PC-3 (cell line): ENCODE measurements at regions not wholly inside any gene's neighbourhood (a gene's known extent, or its start where the extent isn't known, plus 50 kb on each side); places are given as distances from the start of the nearest gene placed in this dataset.

ENCODE experiments used
- ATAC-seq: fragments of 200-7000 bp; cut with Tn5 transposase; 2 replicates; pipeline ENCODE4 v1.9.1; 2020; ENCODE audit warnings: mild to moderate bottlenecking, moderate library complexity
- BruUV-seq: library from RNA; stranded (reverse); fragments of 400-500 nt; replicated peaks from 2 replicates; lab custom pipeline; 2021; lab: Mats Ljungman, UMichigan
- CTCF ChIA-PET: fragments of 300-600 bp; sonication (Branson Sonifier 250); formaldehyde crosslinking; loops from one replicate; lab custom pipeline; 2022; ENCODE audit warnings: antibody characterized with exemption; lab: Charles Lee
- POLR2A ChIA-PET: fragments of 300-600 bp; sonication (Branson Sonifier 250); formaldehyde crosslinking; loops from one replicate; lab custom pipeline; 2022; ENCODE audit warnings: antibody characterized with exemption; ENCODE audit not compliant: unreplicated experiment; lab: Charles Lee
- DNase-seq: peaks from one replicate; pipeline ENCODE4 v3.0.0-alpha.2; 2015
- H2AFZ ChIP-seq: fragments of 300-600 bp; sonication (generic); 2 replicates; pipeline ENCODE4 v1.6.0; 2016; ENCODE audit warnings: antibody characterized with exemption, low read length
- H3F3A ChIP-seq: fragments of 300-600 bp; sonication (generic); one replicate; pipeline ENCODE4 v1.6.0; 2017; ENCODE audit warnings: antibody characterized with exemption, low read length, control low read depth, mild to moderate bottlenecking; ENCODE audit not compliant: unreplicated experiment
- H3K27ac ChIP-seq: fragments of 300-600 bp; sonication (generic); 2 replicates; pipeline ENCODE4 v1.5.1; 2016; ENCODE audit warnings: mild to moderate bottlenecking, low read length
- H3K27me3 ChIP-seq: fragments of 300-600 bp; sonication (generic); 2 replicates; pipeline ENCODE4 v1.6.1; 2016; ENCODE audit warnings: low read length, mixed read lengths
- H3K36me3 ChIP-seq: fragments of 300-600 bp; sonication (generic); 2 replicates; pipeline ENCODE4 v1.6.1; 2016; ENCODE audit warnings: low read depth, mixed run types, low read length, mixed read lengths
- H3K4me1 ChIP-seq: fragments of 300-600 bp; sonication (generic); 2 replicates; pipeline ENCODE4 v1.5.1; 2016; ENCODE audit warnings: low read length; ENCODE audit not compliant: insufficient read depth
- H3K4me2 ChIP-seq: fragments of 300-600 bp; sonication (generic); 2 replicates; pipeline ENCODE4 v1.6.0; 2016; ENCODE audit warnings: low read length
- H3K4me3 ChIP-seq: fragments of 300-600 bp; sonication (generic); 2 replicates; pipeline ENCODE4 v1.5.1; 2016; ENCODE audit warnings: mild to moderate bottlenecking, low read length, mixed read lengths
- H3K79me2 ChIP-seq: fragments of 300-600 bp; sonication (generic); 2 replicates; pipeline ENCODE4 v1.6.1; 2017; ENCODE audit warnings: low read length, mixed read lengths
- H3K9ac ChIP-seq: fragments of 300-600 bp; sonication (generic); 2 replicates; pipeline ENCODE4 v1.6.0; 2016; ENCODE audit warnings: mild to moderate bottlenecking, low read length
- H3K9me2 ChIP-seq: fragments of 300-600 bp; sonication (generic); replicated peaks from 2 replicates; pipeline ENCODE4 v1.6.1; 2016; ENCODE audit warnings: mixed run types, low read length, mixed read lengths
- H3K9me3 ChIP-seq: fragments of 300-600 bp; sonication (generic); 2 replicates; pipeline ENCODE4 v1.6.1; 2016; ENCODE audit warnings: low read length, mixed read lengths
- H4K20me1 ChIP-seq: fragments of 300-600 bp; sonication (generic); 2 replicates; pipeline ENCODE4 v1.6.1; 2016; ENCODE audit warnings: low read length, mixed read lengths
- EZH2 ChIP-seq: fragments of 300-600 bp; sonication (generic); IDR thresholded peaks from one replicate; pipeline ENCODE4 v1.6.1; 2017; ENCODE audit warnings: antibody characterized with exemption, mild to moderate bottlenecking, low read length; ENCODE audit not compliant: unreplicated experiment
- EZH2phosphoT487 ChIP-seq: fragments of 300-600 bp; sonication (generic); IDR thresholded peaks from 2 replicates; pipeline ENCODE4 v1.6.1; 2018; ENCODE audit warnings: mild to moderate bottlenecking, antibody characterized with exemption, low read length, borderline replicate concordance
- intact Hi-C: fragments of 100-400 bp; cut with micrococcal nuclease; formaldehyde crosslinking; loops from 2 replicates; pipeline ENCODE4 v1.9.0; 2023
- TF ChIP-seq, protein P1 (sequence below): fragments of 300-600 bp; sonication (generic); conservative IDR thresholded peaks from 2 replicates; pipeline ENCODE4 v1.5.1; 2017; ENCODE audit warnings: antibody characterized with exemption, low read depth, mild to moderate bottlenecking, low read length

DNA sequence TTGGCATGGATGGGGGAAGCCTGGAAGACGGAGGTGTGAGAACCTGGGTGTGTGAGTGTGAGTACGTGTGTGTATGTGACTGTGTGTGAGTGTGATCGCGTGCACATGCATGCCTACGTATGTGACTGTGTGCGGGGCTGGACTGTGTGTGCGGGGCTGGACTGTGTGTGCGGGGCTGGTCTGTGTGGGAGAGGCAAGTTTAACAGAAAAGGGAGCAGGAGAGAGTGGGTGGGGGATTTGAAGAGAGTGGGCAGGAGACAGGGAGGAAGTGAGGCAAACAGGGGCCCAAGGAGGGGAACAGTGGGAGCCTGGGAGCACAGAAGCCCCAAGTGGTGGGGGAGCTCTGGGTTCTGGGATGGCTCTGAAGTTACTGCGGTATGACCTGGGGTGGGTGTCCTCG lies 103.7 kb upstream of the LHX5 start:
- no peaks in the 10 kb centered on the region for H3K9me2 ChIP-seq

DNA sequence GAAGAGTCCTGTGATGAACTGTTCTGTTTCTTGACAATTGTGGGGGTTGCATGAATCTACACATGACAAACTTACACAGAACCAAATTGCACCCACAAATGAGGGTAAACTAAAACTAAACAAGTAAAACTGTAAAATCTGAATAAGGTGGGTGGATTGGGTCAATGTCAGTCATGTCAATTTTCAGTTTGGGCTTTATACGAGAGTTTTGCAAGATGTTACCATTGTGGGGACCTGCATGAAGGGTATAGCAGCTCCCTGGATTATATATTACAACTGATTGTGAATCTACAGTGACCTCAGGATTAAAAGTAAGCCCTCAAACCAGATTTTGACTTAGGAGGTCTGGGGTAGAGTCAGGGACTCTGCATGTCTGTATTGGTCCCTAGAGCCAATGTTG lies 101.5 kb upstream of the LHX5 start:
- no peak for TF ChIP-seq EZH2phosphoT487
- TF ChIP-seq, protein P1, sequence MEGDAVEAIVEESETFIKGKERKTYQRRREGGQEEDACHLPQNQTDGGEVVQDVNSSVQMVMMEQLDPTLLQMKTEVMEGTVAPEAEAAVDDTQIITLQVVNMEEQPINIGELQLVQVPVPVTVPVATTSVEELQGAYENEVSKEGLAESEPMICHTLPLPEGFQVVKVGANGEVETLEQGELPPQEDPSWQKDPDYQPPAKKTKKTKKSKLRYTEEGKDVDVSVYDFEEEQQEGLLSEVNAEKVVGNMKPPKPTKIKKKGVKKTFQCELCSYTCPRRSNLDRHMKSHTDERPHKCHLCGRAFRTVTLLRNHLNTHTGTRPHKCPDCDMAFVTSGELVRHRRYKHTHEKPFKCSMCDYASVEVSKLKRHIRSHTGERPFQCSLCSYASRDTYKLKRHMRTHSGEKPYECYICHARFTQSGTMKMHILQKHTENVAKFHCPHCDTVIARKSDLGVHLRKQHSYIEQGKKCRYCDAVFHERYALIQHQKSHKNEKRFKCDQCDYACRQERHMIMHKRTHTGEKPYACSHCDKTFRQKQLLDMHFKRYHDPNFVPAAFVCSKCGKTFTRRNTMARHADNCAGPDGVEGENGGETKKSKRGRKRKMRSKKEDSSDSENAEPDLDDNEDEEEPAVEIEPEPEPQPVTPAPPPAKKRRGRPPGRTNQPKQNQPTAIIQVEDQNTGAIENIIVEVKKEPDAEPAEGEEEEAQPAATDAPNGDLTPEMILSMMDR: no peak
- TF ChIP-seq EZH2: no peak
- H2AFZ ChIP-seq: no peak overlapping the region
- ChIA-PET POLR2A (no interaction called here), CTCF (no interaction called here)
- no peaks in the 10 kb centered on the region for H3K9me3 ChIP-seq
- no peak overlapping the region for H3K27ac ChIP-seq
- no TSS peak for BruUV-seq
- H3K9ac ChIP-seq: no peak overlapping the region
- intact Hi-C loops: no loop called here
- no peaks in the 10 kb centered on the region for H3K36me3 ChIP-seq
- DNase-seq: no peak
- H4K20me1 ChIP-seq: no peaks in the 10 kb centered on the region
- no peaks in the 10 kb centered on the region for H3K79me2 ChIP-seq
- ATAC-seq: no peak
- H3K9me2 ChIP-seq: no peaks in the 10 kb centered on the region
- H3K4me2 ChIP-seq: no peak overlapping the region
- H3K4me3 ChIP-seq: no peak overlapping the region
- peaks cover 71% of the 10 kb centered on the region for H3K27me3 ChIP-seq
- H3K4me1 ChIP-seq: no peaks in the 10 kb centered on the region
- H3F3A ChIP-seq: no peaks in the 10 kb centered on the region

More for the DNA sequence above, 103.7 kb upstream of the LHX5 start:
- no peaks in the 10 kb centered on the region for H3K9me3 ChIP-seq
- H3K27ac ChIP-seq: no peak overlapping the region
- no peaks in the 10 kb centered on the region for H3K36me3 ChIP-seq
- peaks cover 71% of the 10 kb centered on the region for H3K27me3 ChIP-seq
- BruUV-seq: no TSS peak
- no peaks in the 10 kb centered on the region for H3F3A ChIP-seq
- H2AFZ ChIP-seq: no peak overlapping the region
- intact Hi-C loops: no loop called here
- TF ChIP-seq EZH2 (no peak), EZH2phosphoT487 (no peak)
- TF ChIP-seq, protein P1: no peak
- H4K20me1 ChIP-seq: no peaks in the 10 kb centered on the region
- no peak overlapping the region for H3K4me3 ChIP-seq
- POLR2A ChIA-PET: no interaction called here
- DNase-seq: no peak
- CTCF ChIA-PET: no interaction called here
- ATAC-seq: no peak
- no peaks in the 10 kb centered on the region for H3K79me2 ChIP-seq
- no peaks in the 10 kb centered on the region for H3K4me1 ChIP-seq
- no peak overlapping the region for H3K4me2 ChIP-seq
- no peak overlapping the region for H3K9ac ChIP-seq

DNA sequence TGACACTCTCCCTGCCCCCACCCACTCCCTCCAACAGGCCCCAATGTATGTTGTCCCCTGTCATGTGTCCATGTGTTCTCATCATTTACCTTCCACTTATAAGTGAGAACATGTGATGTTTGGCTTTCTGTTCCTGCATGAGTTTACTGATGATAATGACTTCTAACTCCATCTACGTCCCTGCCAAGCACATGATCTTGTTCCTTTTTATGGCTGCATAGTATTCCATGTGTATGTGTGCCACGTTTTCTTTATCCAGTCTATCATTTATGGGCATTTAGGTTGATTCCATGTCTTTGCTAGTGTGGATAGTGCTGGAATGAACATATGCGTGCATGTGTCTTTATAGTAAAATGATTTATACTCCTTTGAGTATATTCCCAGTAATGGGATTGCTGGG lies 100.0 kb upstream of the LHX5 start:
- no peaks in the 10 kb centered on the region for H3K36me3 ChIP-seq
- no peaks in the 10 kb centered on the region for H4K20me1 ChIP-seq
- no peak overlapping the region for H3K9ac ChIP-seq
- intact Hi-C loops: no loop called here
- H3F3A ChIP-seq: no peaks in the 10 kb centered on the region
- H3K9me2 ChIP-seq: no peaks in the 10 kb centered on the region
- no peak for ATAC-seq
- no peak overlapping the region for H3K27ac ChIP-seq
- TF ChIP-seq, protein P1: no peak
- TF ChIP-seq EZH2phosphoT487 (no peak), EZH2 (no peak)
- H3K27me3 ChIP-seq: peaks cover 68% of the 10 kb centered on the region
- ChIA-PET POLR2A (no interaction called here), CTCF (no interaction called here)
- no peaks in the 10 kb centered on the region for H3K79me2 ChIP-seq
- no peak overlapping the region for H2AFZ ChIP-seq
- no TSS peak for BruUV-seq
- DNase-seq: no peak
- no peak overlapping the region for H3K4me2 ChIP-seq
- H3K4me1 ChIP-seq: no peaks in the 10 kb centered on the region
- no peaks in the 10 kb centered on the region for H3K9me3 ChIP-seq
- no peak overlapping the region for H3K4me3 ChIP-seq
